ENCODE measurements at regions not wholly inside any gene's neighbourhood (a gene's known extent, or its start where the extent isn't known, plus 50 kb on each side); places are given as distances from the start of the nearest gene placed in this dataset.

DNA sequence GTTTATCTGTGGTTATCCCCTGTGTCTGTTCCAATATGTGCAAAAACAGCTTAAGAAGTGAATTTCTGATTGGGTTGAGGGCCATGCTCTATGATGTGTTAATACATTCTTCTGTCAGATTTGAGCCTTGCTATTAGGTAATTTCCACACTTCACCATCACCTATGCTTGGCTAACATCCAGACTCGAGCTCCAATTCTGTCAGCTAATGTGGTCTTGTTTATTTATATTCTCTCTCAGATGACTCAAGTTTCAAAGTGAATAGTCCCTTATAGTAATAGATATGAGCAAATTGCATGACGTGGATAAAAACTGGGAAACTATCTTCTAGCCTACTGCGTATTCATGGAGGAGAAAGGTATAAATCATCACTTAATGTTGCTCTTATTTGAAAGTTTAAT, 451.3 kb downstream of the SNAPC1 start:
- H3K36me3 ChIP-seq (ENCODE audit: control insufficient read depth, insufficient read depth, low read length), result no peaks in the 10 kb centered on the region
- TF ChIP-seq, protein P1, sequence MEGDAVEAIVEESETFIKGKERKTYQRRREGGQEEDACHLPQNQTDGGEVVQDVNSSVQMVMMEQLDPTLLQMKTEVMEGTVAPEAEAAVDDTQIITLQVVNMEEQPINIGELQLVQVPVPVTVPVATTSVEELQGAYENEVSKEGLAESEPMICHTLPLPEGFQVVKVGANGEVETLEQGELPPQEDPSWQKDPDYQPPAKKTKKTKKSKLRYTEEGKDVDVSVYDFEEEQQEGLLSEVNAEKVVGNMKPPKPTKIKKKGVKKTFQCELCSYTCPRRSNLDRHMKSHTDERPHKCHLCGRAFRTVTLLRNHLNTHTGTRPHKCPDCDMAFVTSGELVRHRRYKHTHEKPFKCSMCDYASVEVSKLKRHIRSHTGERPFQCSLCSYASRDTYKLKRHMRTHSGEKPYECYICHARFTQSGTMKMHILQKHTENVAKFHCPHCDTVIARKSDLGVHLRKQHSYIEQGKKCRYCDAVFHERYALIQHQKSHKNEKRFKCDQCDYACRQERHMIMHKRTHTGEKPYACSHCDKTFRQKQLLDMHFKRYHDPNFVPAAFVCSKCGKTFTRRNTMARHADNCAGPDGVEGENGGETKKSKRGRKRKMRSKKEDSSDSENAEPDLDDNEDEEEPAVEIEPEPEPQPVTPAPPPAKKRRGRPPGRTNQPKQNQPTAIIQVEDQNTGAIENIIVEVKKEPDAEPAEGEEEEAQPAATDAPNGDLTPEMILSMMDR (IDR thresholded peaks at IDR 0.05; ENCODE audit: insufficient read depth, low read length, severe bottlenecking), result no peak
- peak; percentile 96 for DNase-seq (ENCODE audit: low read depth)
- no peak overlapping the region for H3K4me3 ChIP-seq (ENCODE audit: low read depth, low read length)
- no peaks in the 10 kb centered on the region for H3K27me3 ChIP-seq (ENCODE audit: control insufficient read depth, insufficient read depth, low read length)
- no peak for FAIRE-seq

DNA sequence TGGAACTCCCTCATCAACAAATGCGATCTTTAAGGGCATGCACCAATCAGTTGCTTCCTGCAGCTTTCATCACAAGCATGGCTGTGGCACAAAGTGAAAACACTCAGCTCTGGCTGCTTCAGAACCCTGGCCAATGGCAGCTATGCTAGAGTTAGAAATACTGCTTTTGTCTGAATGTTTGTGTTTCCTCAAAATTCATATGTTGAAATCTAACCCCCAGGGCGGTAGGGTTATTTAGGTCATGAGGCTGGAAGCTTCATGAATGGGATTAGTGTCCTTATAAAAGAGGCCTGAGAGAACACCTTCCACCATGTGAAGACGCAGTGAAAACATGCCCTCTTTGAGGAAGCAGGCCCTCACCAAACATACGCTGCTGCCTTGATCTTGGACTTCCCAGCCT, 453.9 kb downstream of the SNAPC1 start:
- FAIRE-seq (no peak), DNase-seq (ENCODE audit: low read depth) (no peak)
- H3K4me3 ChIP-seq (ENCODE audit: low read depth, low read length), result no peak overlapping the region
- H3K36me3 ChIP-seq (ENCODE audit: control insufficient read depth, insufficient read depth, low read length), result no peaks in the 10 kb centered on the region
- TF ChIP-seq, protein P1 (IDR thresholded peaks at IDR 0.05; ENCODE audit: insufficient read depth, low read length, severe bottlenecking), result no peak
- no peaks in the 10 kb centered on the region for H3K27me3 ChIP-seq (ENCODE audit: control insufficient read depth, insufficient read depth, low read length)

DNA sequence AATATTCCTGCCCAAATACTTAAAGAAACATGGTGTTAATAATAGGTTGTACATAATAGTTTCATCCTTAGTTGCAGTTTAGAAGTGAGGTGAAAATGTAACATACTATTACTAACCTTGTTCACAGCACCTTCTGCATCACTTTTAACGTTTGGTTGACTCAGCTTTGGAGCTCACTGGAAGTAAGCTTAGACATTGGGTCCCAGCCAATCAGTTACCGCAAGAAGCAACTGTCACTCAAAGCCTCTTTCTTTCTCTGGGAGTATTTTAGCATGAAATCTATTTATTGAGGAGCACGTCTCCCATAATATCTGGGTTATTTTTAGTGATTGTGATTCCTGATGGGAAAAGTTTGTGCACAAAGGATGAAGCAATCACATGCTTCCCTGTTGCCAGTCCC, 472.6 kb downstream of the SNAPC1 start:
- no peak overlapping the region for H3K4me3 ChIP-seq (ENCODE audit: low read depth, low read length)
- H3K36me3 ChIP-seq (ENCODE audit: control insufficient read depth, insufficient read depth, low read length), result no peaks in the 10 kb centered on the region
- TF ChIP-seq, protein P1 (IDR thresholded peaks at IDR 0.05; ENCODE audit: insufficient read depth, low read length, severe bottlenecking), result no peak
- no peak for DNase-seq (ENCODE audit: low read depth)
- H3K27me3 ChIP-seq (ENCODE audit: control insufficient read depth, insufficient read depth, low read length), result no peaks in the 10 kb centered on the region
- FAIRE-seq, result no peak

DNA sequence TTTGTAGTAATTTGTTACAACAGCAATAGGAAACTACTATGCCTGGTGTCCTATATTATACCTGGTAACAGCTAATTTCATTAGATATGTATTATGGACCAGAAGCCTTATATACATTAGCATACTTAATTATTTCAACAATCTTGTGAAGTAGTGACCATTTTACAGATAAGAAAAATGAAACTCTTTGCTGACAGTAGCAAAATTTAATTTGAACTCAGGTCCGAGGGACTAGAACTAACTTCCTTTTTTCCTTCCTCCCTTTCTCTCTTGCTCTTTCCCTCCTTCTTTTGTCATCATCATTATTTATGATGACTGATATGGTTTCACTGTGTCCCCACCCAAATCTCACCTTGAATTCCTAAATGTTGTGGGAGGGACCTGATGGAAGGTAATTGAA, 482.0 kb downstream of the SNAPC1 start:
- TF ChIP-seq, protein P1 (IDR thresholded peaks at IDR 0.05; ENCODE audit: insufficient read depth, low read length, severe bottlenecking), result no peak
- DNase-seq (ENCODE audit: low read depth) (no peak), FAIRE-seq (no peak)
- H3K36me3 ChIP-seq (ENCODE audit: control insufficient read depth, insufficient read depth, low read length), result no peaks in the 10 kb centered on the region
- H3K4me3 ChIP-seq (ENCODE audit: low read depth, low read length), result no peak overlapping the region
- no peaks in the 10 kb centered on the region for H3K27me3 ChIP-seq (ENCODE audit: control insufficient read depth, insufficient read depth, low read length)

DNA sequence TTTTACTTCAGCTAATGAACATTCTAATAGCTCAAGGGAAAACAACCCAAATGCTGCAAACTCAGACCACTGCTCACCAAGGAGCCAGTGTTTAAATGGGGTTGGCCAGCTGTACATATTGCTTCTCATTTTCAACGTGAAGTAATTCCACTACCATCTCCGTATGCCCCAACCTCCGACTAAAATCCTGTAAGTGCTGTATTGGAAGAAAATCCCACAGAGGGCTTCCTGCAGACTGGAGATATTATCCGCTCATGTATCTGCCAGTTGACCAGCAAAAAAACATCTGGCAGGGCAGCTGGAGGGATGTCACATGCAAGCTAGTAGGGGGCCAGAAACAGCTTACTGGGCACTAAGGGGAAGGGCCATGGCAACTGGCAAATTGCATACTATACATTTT, 485.0 kb downstream of the SNAPC1 start:
- TF ChIP-seq, protein P1 (IDR thresholded peaks at IDR 0.05; ENCODE audit: insufficient read depth, low read length, severe bottlenecking), result no peak
- Histone ChIP-seq H3K27me3 (ENCODE audit: control insufficient read depth, insufficient read depth, low read length) (no peaks in the 10 kb centered on the region), H3K36me3 (ENCODE audit: control insufficient read depth, insufficient read depth, low read length) (no peaks in the 10 kb centered on the region), H3K4me3 (ENCODE audit: low read depth, low read length) (no peak overlapping the region)
- FAIRE-seq (no peak), DNase-seq (ENCODE audit: low read depth) (no peak)

DNA sequence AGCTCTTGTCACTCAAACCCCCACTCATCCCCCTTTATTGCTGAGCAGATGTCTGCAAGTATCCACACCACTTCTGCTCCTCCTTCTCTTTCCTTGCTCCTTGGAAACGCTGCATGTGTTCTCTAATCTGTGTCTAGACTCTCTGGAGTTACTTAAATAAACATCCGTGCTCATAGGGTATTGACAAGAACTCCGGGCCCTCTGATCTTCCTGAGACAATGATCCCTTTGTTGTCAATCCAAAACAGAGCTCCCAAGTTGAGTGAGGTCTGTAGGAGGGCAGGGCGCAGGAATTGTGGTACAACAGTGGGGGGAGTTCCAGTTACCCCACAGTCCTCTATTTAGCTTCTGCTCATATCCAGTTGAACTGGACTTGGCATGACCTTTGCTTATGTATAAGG, 489.0 kb downstream of the SNAPC1 start:
- DNase-seq (ENCODE audit: low read depth), result no peak
- no peaks in the 10 kb centered on the region for H3K27me3 ChIP-seq (ENCODE audit: control insufficient read depth, insufficient read depth, low read length)
- H3K36me3 ChIP-seq (ENCODE audit: control insufficient read depth, insufficient read depth, low read length), result no peaks in the 10 kb centered on the region
- TF ChIP-seq, protein P1 (IDR thresholded peaks at IDR 0.05; ENCODE audit: insufficient read depth, low read length, severe bottlenecking), result no peak
- no peak for FAIRE-seq
- H3K4me3 ChIP-seq (ENCODE audit: low read depth, low read length), result no peak overlapping the region

Data from bronchial epithelial cell (primary cell).